Endothelial cell of umbilical vein (primary cell): ENCODE measurements at regions not wholly inside any gene's neighbourhood (a gene's known extent, or its start where the extent isn't known, plus 50 kb on each side); places are given as distances from the start of the nearest gene placed in this dataset.

Source experiments
- BruUV-seq: library from RNA; stranded (reverse); fragments of 400-500 nt; replicated peaks from 2 replicates; lab custom pipeline; 2021; lab: Mats Ljungman, UMichigan
- CTCF ChIA-PET: fragments of 300-600, 350-600 bp; sonication (Branson Sonifier 250); formaldehyde crosslinking; loops from one replicate; lab custom pipeline; 2021; ENCODE audit warnings: antibody characterized with exemption, inconsistent platforms; lab: Charles Lee
- POLR2A ChIA-PET: fragments of 300-600, 350-600 bp; sonication (Branson Sonifier 250); formaldehyde crosslinking; loops from one replicate; lab custom pipeline; 2021; ENCODE audit warnings: antibody characterized with exemption, inconsistent platforms; lab: Charles Lee
- DNase-seq: peaks from one replicate; pipeline ENCODE4 v3.0.0-alpha.2; 2011; ENCODE audit warnings: low read depth, low spot score
- FAIRE-seq: peaks from 2 replicates; lab custom pipeline; 2011; peaks lifted over from hg19 to GRCh38; lab: Jason Lieb, UNC
- H2AFZ ChIP-seq: 2 replicates; pipeline ENCODE4 v1.6.0; 2012; ENCODE audit warnings: low read depth, low read length, control low read depth, inconsistent platforms
- H3K27ac ChIP-seq: 2 replicates; pipeline ENCODE4 v1.5.1; 2011; ENCODE audit warnings: low read depth, mild to moderate bottlenecking, control low read depth, low read length, moderate library complexity; ENCODE audit not compliant: insufficient read depth
- H3K27me3 ChIP-seq, 2 experiments: 2 replicates each; pipeline versions ENCODE4 v1.6.0 to v1.6.1; 2011; ENCODE audit warnings: low read length in 2 of 2, mixed read lengths in 1 of 2; ENCODE audit not compliant: control insufficient read depth in 2 of 2, insufficient read depth in 2 of 2
- H3K36me3 ChIP-seq, 2 experiments: 2 replicates in 1 of 2; 3 replicates in 1 of 2; pipeline ENCODE4 v1.5.1; 2011; ENCODE audit warnings: low read length in 2 of 2, mild to moderate bottlenecking in 1 of 2, moderate library complexity in 1 of 2; ENCODE audit not compliant: control insufficient read depth in 2 of 2, insufficient read depth in 2 of 2; ENCODE audit errors: extremely low read depth in 1 of 2
- H3K4me1 ChIP-seq: 3 replicates; pipeline ENCODE4 v1.5.1; 2011; ENCODE audit warnings: mild to moderate bottlenecking, low read length; ENCODE audit not compliant: control insufficient read depth, insufficient read depth; ENCODE audit errors: extremely low read depth
- H3K4me2 ChIP-seq: 2 replicates; pipeline ENCODE4 v1.6.1; 2011; ENCODE audit warnings: low read length, control low read depth, mixed read lengths; ENCODE audit not compliant: insufficient read depth
- H3K4me3 ChIP-seq, 3 experiments: fragments of 200-600 bp in 1 of 3; sonication (generic), shearing (Covaris generic) in 1 of 3; replicated peaks in 1 of 3; 2 replicates each; pipeline ENCODE4 v1.5.1; 2011 to 2016; ENCODE audit warnings: control low read depth in 3 of 3, low read length in 3 of 3, mild to moderate bottlenecking in 2 of 3, inconsistent platforms in 1 of 3, low read depth in 1 of 3, moderate library complexity in 1 of 3; ENCODE audit not compliant: insufficient read depth in 1 of 3
- H3K79me2 ChIP-seq: 2 replicates; pipeline ENCODE4 v1.6.0; 2012; ENCODE audit warnings: low read length, inconsistent platforms; ENCODE audit not compliant: control insufficient read depth, insufficient read depth
- H3K9ac ChIP-seq: replicated peaks from 2 replicates; pipeline ENCODE3; 2011; ENCODE audit warnings: low read length, control low read depth; ENCODE audit not compliant: insufficient read depth; ENCODE audit errors: extremely low read depth
- H3K9me1 ChIP-seq: replicated peaks from 3 replicates; pipeline ENCODE4 v1.6.0; 2011; ENCODE audit warnings: mild to moderate bottlenecking, low read length; ENCODE audit not compliant: control insufficient read depth, insufficient read depth; ENCODE audit errors: extremely low read depth
- H3K9me3 ChIP-seq: replicated peaks from 2 replicates; pipeline ENCODE4 v1.5.1; 2012; ENCODE audit warnings: low read length, inconsistent platforms; ENCODE audit not compliant: control insufficient read depth, insufficient read depth
- H4K20me1 ChIP-seq: replicated peaks from 2 replicates; pipeline ENCODE3; 2011; ENCODE audit warnings: mild to moderate bottlenecking, low read length; ENCODE audit not compliant: control insufficient read depth, insufficient read depth; ENCODE audit errors: extremely low read depth
- EZH2 ChIP-seq: IDR thresholded peaks from 2 replicates; pipeline ENCODE4 v1.6.1; 2012; ENCODE audit warnings: borderline replicate concordance, low read depth, mild to moderate bottlenecking, moderate library complexity, low read length, inconsistent platforms; ENCODE audit not compliant: severe bottlenecking
- FOS ChIP-seq: IDR thresholded peaks from 2 replicates; pipeline ENCODE4 v1.6.1; 2011; ENCODE audit warnings: mild to moderate bottlenecking, low read length, moderate library complexity, borderline replicate concordance; ENCODE audit not compliant: insufficient read depth
- GATA2 ChIP-seq: IDR thresholded peaks from 2 replicates; pipeline ENCODE4 v1.7.0; 2011; ENCODE audit warnings: low read depth, mild to moderate bottlenecking, moderate library complexity, mixed read lengths, low read length; ENCODE audit not compliant: insufficient read length, insufficient read depth
- JUN ChIP-seq: IDR thresholded peaks from 2 replicates; pipeline ENCODE4 v1.6.1; 2011; ENCODE audit warnings: borderline replicate concordance, low read depth; ENCODE audit not compliant: insufficient read length, insufficient read depth
- MYC ChIP-seq: IDR thresholded peaks from one replicate; pipeline ENCODE4 v1.6.1; 2011; ENCODE audit warnings: mild to moderate bottlenecking, low read depth, low read length
- POLR2A ChIP-seq: IDR thresholded peaks from 2 replicates; pipeline ENCODE4 v1.6.1; 2012; ENCODE audit warnings: low read depth, mild to moderate bottlenecking, control low read depth, low read length
- POLR2AphosphoS5 ChIP-seq: IDR thresholded peaks from 2 replicates; pipeline ENCODE4 v1.6.1; 2012; ENCODE audit warnings: low read depth, mild to moderate bottlenecking, control low read depth, low read length, moderate library complexity; ENCODE audit not compliant: insufficient read depth
- dilution Hi-C: fragments of 300-500 bp; cut with MboI; formaldehyde crosslinking; loops from one replicate; pipeline ENCODE4 v1.15.0; 2019; ENCODE audit warnings: low sequenced_read_pairs; ENCODE audit not compliant: extremely low pct_ligation_motif_present
- intact Hi-C: fragments of 100-400 bp; cut with micrococcal nuclease; formaldehyde crosslinking; loops from one replicate; pipeline ENCODE4 v1.10.0; 2022
- TF ChIP-seq, protein P1 (sequence below): IDR thresholded peaks from 2 replicates; pipeline ENCODE4 v1.6.1; 2011; ENCODE audit not compliant: insufficient read depth, insufficient read length
- TF ChIP-seq, protein P2 (sequence below), 2 donors: IDR thresholded peaks; 1 replicate in 1 of 2; 2 replicates in 1 of 2; pipeline ENCODE4 v1.5.1; 2011; ENCODE audit warnings: low read length in 2 of 2, mild to moderate bottlenecking in 2 of 2, moderate library complexity in 2 of 2, control low read depth in 1 of 2, inconsistent platforms in 1 of 2, low read depth in 1 of 2; ENCODE audit not compliant: insufficient read depth in 1 of 2; ENCODE audit errors: extremely low read depth in 1 of 2

DNA sequence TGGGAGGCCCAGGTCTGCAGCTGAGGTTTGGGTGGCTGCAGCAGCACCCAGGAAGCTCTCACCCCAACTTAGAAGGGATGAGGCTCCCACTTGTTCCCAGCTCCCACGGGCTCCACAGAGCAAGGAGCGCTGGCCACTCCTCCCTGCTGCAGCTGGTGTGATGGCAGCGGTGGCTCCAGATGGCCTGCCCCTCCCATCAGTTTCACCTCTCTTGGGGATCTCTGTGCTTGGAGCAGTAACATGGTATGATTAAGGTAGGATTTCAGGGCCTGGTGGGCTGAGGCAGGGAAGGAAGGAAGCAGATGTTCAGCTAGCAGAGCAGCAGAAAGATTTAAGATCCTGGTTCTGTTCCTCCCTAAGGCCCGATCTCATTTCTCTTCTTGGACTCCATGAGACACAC, 66.8 kb upstream of the KIF5B start:
- no peaks in the 10 kb centered on the region for H3K9me3 ChIP-seq
- H2AFZ ChIP-seq = no peak overlapping the region
- no peak overlapping the region for H3K27ac ChIP-seq
- FAIRE-seq (no peak), DNase-seq (no peak)
- no TSS peak for BruUV-seq
- H4K20me1 ChIP-seq = no peaks in the 10 kb centered on the region
- dilution Hi-C loops = no loop called here
- H3K4me2 ChIP-seq = no peak overlapping the region
- no peaks in the 10 kb centered on the region for H3K4me1 ChIP-seq
- H3K27me3 ChIP-seq = peaks cover 4 to 7% of the 10 kb centered on the region in 2 experiments
- ChIA-PET POLR2A (no interaction called here), CTCF (interaction anchor here (0.8 to 1.0 kb wide), 2 partner anchors 11 to 16 kb away, joined by 3 read pairs; no protein-coding TSS in a partner anchor)
- no peaks in the 10 kb centered on the region for H3K9me1 ChIP-seq
- H3K79me2 ChIP-seq = no peaks in the 10 kb centered on the region
- H3K4me3 ChIP-seq = no peak overlapping the region
- no peak overlapping the region for H3K9ac ChIP-seq
- H3K36me3 ChIP-seq = no peaks in the 10 kb centered on the region
- intact Hi-C loops = no loop called here
- TF ChIP-seq, protein P1, sequence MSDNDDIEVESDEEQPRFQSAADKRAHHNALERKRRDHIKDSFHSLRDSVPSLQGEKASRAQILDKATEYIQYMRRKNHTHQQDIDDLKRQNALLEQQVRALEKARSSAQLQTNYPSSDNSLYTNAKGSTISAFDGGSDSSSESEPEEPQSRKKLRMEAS = no peak
- no peak for TF ChIP-seq GATA2
- no peak for TF ChIP-seq FOS
- TF ChIP-seq EZH2 = no peak
- no peak for TF ChIP-seq POLR2A
- TF ChIP-seq JUN = no peak
- no peak for TF ChIP-seq POLR2AphosphoS5
- TF ChIP-seq, protein P2, sequence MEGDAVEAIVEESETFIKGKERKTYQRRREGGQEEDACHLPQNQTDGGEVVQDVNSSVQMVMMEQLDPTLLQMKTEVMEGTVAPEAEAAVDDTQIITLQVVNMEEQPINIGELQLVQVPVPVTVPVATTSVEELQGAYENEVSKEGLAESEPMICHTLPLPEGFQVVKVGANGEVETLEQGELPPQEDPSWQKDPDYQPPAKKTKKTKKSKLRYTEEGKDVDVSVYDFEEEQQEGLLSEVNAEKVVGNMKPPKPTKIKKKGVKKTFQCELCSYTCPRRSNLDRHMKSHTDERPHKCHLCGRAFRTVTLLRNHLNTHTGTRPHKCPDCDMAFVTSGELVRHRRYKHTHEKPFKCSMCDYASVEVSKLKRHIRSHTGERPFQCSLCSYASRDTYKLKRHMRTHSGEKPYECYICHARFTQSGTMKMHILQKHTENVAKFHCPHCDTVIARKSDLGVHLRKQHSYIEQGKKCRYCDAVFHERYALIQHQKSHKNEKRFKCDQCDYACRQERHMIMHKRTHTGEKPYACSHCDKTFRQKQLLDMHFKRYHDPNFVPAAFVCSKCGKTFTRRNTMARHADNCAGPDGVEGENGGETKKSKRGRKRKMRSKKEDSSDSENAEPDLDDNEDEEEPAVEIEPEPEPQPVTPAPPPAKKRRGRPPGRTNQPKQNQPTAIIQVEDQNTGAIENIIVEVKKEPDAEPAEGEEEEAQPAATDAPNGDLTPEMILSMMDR (IDR thresholded peaks at IDR 0.05; ENCODE audit: extremely low read depth in 1 of 2, insufficient read depth in 1 of 2, low read depth in 1 of 2, low read length in 2 of 2) = no peak
- no peak for TF ChIP-seq MYC
